HG03159 (cell line): ENCODE measurements at regions not wholly inside any gene's neighbourhood (a gene's known extent, or its start where the extent isn't known, plus 50 kb on each side); places are given as distances from the start of the nearest gene placed in this dataset.
A peak's percentile ranks its signal among the peaks of the same experiment; 100 is the strongest.
"Not testable (repeated sequence)": the region's sequence is repeated elsewhere in the genome, so short reads cannot be mapped to it uniquely, and the experiment has no call there.

Experiments used
- ATAC-seq: cut with Tn5 transposase; IDR thresholded peaks from one replicate; pipeline ENCODE4 v1.9.1; 2021; ENCODE audit warnings: mild to moderate bottlenecking, moderate library complexity; ENCODE audit not compliant: unreplicated experiment

DNA sequence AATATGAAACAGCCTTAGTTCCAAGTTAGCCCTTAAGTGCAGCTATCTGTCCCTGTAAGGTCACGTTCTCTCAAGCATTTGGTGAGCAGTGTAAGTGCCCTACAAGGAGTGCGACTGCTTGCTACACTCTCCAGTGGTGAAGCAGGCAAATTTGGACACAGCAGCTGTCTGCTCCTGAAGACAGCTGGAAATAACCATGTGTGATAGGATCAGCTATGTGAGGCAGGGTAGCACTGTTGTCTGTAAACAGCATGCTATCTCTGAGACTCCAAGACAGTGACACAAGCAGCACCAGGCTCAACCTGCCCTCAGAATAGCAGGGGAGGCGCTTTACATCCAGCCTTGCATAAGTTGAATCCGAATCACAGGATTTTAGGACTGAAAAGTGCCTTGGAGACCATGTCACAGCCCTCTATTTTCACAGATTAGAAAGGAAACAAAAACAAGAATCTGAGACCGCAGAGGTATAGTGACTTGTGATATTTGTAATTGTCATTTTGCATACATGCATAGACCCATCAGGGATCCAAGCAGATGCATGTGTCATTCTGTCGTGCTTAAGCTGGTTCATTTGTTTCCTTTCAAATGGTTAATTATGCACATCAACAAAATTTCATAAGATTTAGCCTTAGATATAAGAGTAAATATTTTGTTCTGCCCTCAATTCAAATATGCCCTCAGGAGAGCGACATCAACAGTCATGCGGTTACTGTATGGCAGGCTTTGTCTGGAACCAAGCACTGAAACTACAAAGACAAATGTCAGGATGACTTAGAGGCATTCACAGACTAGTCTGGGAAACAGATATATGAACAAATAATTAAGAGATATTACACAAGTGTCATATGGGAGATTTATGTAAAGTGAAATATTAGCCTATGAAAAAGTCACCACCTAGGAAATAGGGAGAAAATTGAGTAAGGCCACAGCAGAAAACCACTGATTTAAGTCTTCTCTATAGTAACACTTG is 134.9 kb upstream of the NRIP1 start:
- no peak for ATAC-seq

DNA sequence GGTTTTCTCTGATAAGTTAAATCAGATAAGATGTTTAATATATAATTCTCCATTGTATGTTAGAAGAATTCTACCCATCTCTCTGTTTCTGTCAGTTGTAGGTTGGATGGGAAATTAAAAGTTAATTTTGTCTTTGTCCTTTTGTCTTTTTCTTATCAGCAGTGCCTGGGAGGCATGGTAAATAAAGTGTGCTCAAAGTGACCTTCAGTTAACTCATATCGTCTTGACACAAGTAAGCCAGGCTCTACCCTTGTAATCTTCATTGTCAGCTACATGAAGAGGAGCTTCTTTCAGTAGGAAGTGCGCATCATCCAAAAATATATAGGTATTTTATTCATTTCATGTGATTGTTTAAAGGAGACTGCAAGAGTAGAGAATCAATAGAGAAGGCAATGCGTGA is 138.9 kb upstream of the NRIP1 start:
- ATAC-seq, result no peak

DNA sequence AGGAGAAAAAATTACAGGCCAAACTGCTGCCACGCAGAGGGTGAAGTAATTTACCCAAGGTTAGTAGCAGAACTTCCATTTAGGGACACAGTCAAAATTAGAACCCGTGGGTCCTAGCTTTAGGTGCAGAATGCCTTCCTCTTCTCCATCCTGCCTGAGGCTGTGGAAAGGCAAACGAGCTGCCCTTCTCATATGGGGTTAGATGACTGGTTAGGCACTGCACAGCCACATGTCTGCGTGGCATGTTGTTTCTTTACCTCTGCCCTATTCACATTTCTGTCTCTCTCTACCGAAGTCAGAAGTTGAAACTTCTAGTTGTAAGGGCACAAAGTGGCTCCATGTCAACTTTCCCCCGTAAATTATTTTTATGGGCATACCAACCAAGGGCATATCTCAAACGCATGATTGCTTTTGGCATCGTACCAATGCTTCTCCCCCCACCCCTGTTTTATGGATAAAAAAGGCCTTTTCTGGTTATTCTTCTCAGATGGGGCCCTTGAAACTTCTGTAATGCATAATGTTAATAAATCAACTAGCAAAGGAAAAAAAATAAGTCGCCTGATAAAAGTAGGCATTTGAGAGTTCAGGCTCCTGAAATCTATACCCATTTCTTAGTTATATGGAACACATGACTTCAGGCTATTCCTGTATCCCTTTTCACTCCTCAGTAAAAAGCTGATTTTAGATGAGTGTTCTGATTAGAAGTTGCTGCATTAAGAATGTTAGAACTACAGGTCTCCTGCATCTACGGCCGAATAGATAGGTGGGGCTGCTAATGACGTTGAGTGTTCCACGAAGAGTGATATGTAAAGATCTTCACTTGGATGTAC is 139.6 kb upstream of the NRIP1 start:
- ATAC-seq, result no peak

DNA sequence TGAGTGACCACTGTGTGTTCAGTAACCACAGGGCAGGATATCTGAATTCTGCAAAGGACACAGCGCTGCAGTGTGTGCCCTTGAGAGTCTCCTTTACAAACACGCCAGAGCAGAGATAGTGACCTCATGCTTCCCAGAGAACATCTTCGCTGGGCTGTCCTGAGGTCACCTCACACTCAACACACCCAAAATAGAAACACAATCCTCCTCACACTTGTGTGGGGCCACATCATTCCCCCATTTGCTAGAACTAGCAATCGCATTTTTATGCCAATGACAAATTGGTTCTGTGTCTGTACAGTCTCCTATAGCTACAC is 140.1 kb upstream of the NRIP1 start:
- ATAC-seq, result no peak

- ATAC-seq, result peak; percentile 92
Measured at GRCh38 chr21:15206514-15206913, 141.7 kb upstream of the NRIP1 start.

- no peak for ATAC-seq
Measured at GRCh38 chr21:15207231-15207630, 142.4 kb upstream of the NRIP1 start.

DNA sequence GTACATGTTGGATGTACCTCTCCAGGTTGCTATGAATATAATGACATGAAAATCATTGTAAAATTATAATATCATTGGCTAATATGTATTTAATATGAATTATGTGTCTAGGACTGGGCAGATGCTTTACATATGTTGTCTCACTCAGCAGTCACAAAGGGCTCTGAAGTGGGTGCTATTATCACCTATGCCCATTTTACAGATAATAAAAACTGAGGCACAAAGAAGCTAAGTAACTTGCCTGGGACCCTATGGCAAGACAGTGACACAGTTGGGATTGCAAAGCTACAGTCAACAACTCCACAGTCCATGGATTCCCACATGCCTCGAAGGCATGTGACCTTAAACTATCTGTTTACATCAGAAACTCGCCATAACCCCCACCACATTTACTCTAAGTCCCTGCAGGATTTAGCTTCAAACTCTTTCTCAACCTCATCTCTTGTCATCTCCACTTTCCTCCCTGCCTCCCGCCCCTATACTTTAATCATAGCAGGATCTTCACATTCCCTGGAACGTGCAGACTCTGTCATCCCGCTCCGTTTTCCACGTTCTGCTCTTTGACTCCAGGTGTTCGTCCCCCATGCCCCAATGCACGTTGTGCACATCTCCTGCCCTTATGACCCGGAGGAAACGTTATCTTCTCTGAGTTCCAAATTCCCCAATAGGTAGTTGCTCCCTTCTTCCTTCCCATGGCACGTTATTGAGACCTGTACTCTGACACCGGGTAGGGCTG is 143.0 kb upstream of the NRIP1 start:
- ATAC-seq, result no peak

GRCh38 chr21:15208786-15209185 is 144.0 kb upstream of the NRIP1 start:
- ATAC-seq, result no peak

DNA sequence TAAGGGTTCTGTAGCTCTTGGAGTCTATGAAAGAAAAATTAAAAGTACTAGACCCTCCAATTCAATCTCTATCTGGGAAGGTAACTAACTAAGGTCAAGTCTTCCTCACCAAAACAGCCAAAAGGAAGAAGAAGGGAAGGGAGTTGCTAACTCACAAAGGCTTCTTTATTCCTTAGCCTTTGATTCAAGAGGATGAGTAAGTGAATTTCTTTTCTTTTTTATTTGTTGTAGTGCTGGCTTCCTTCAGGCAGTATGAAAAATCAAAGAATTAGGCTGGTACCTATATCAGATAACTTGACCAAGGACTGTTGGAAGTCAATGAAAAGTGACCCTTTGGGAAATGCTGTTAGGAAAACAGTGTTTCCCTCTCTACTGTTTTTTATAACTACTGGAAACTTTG is 144.4 kb upstream of the NRIP1 start:
- ATAC-seq, result no peak

DNA sequence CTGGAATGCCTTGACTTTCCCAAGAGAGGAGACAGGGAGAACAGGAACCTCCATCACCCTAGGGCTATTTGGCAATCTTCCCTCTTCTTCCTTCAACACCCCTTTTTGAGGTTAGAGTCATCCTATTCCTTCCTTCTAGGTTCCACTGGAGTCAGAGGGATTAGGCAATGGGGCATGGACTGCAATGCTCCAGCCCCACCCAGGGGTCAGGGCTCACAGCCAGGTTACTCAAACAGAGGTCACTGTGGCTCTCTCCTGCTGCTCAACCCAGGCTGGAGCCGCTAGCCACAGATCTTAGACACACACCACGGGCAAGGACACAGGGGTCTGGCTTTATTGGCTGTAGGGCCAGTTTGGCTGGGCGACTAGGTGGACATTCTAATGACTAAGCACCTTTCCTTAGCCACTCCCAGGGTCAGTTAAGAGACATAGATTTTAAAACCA is 145.5 kb upstream of the NRIP1 start:
- no peak for ATAC-seq

DNA sequence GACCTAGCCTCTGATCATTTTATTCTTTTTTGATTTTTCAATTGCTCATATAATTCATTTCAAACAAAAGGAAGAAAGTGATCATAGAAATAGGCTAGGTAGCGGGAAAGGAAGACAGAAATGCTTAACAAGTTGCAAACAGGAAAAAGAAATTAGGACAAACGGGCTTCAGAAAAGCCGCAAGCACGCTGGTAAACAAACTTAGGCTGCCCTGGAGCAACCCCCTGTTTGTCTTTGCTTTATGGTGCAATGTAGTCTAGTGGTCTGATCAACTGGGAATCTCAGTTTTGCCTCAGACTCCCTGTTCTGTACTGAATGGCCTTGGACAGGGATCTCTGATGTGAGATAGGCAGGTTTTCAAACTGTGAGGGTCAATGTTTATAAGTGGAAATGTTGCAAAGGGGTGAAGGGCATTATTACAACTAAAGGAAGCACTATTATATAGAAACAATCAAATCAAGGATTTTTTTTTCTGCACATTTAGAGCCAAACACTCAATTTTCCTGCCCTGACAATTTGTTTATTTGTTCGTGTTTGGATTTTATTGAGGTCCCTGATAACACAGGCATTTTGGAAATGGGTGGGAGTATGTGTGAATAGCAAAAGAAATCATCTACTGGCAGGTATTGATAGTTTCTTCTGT is 146.8 kb upstream of the NRIP1 start:
- no peak for ATAC-seq

- no peak for ATAC-seq
Measured at GRCh38 chr21:15212206-15212605, 147.4 kb upstream of the NRIP1 start.

DNA sequence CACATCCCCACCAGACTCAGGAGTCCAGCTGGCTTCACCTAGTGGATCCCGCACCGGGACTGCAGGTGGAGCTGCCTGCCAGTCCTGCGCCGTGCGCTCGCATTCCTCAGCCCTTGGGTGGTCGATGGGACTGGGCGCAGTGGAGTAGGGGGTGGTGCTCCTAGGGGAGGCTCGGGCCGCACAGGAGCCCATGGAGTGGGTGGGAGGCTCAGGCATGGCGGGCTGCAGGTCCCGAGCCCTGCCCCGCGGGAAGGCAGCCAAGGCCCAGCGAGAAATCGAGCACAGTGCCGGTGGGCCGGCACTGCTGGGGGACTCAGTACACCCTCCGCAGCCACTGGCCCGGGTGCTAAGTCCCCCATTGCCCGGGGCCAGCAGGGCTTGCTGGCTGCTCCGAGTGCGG is 153.7 kb upstream of the NRIP1 start:
- not testable (repeated sequence) for ATAC-seq

DNA sequence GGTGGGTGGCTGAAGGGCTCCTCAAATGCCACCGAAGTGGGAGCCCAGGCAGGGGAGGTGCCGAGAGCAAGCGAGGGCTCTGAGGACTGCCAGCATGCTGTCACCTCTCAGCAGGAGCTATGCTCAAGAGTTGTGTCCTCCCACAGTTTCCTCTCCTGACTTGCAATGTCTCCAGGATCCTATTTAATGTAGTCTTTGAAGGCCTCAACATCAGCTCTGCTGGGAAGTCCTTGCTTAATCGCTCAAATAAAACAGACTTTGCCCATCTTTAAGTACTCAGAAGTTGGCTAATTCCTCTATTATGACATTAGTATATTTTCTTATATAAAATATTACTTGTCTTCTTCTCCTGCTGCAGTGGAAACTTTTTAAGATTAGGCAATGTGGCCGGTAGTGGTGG is 154.2 kb upstream of the NRIP1 start:
- no peak for ATAC-seq

DNA sequence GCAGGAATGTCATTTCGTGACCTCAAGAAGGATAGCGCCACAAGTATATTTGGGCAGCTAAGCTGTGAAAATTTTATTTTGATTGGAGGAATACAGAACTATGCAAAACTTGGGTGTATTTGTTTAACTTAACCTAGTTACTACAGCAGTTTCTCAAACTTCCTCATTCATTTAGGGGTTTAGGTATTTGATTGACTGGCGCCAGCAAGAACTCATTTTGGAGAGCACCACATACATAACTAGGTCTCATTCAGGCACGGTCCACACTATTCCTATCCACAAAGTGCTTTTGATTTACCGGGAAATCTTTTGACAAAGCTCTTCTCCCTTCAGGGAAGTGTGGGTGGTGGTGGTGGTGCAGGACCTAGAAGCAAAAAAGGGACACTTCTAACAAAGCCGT is 155.1 kb upstream of the NRIP1 start:
- no peak for ATAC-seq

DNA sequence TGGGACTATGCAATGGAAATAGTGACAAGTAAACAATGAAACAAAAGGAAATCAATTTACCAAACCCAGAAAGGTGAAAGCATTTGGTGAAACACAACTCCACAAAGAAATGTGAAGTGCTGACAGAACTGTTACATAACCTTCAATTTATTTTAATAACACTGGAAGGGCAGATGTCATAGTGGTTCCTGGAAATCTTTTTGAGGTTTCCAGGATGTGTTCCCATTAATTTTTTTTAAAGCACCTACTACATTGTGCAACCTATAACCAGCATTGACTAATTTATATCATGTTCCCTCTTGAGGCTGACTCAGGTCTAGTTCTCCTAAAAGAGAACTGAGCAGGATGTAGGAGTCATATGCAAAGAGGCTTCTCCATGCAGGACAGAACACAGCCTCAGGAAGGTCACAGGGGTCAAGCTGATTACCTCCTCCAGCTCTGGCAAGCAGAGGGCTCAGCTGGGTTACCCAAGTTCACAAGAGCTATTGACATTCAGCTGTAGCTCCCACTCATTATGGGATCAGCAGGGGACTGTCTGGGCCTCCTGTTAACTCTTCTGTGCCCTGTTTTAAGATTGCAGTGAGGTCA is 157.1 kb upstream of the NRIP1 start:
- no peak for ATAC-seq

DNA sequence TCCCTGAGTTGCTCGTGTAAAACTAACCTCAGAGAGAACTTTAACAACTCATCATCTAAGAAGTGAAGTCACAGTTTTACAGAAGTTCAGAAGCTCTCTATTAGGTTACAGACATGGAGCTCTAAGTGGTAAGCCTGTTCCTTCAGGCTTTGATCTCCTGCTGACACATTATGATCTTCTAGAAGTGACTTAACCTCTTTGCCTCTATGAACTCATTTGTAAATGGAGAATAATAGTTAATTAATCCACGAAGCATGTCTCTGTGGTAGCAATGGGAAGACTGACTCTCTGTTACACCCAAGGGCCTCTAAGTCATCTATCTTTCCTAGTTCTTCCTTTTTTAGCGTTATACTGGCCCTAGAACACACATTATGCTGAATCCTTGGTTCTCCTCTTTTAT is 157.9 kb upstream of the NRIP1 start:
- ATAC-seq, result no peak

GRCh38 chr21:15224346-15225086 is 159.7 kb upstream of the NRIP1 start:
- ATAC-seq, result no peak

DNA sequence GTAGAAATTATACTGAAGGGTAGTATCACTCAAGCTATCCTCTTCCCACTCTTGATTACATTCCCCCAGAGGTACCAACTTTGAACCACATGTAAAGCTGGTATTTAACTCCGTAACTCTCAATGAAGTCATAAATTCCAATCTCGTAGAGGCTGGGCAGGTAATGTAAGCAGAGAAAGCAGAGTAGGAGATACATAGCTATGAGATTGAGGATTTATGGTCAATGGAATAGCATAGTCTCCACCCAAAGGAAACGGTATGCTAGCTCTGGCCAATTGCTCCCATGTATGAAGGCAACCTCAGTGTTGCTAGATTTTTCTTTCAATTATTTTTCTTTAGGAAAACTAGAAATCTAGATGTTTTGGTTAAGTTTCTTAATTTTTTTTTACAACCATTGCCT is 163.1 kb upstream of the NRIP1 start:
- ATAC-seq, result no peak

- ATAC-seq, result no peak
Measured at GRCh38 chr21:15229390-15229789, 164.6 kb upstream of the NRIP1 start.
